ENCODE measurements at regions not wholly inside any gene's neighbourhood (a gene's known extent, or its start where the extent isn't known, plus 50 kb on each side); places are given as distances from the start of the nearest gene placed in this dataset.

GRCh38 chr9:108163321-108164005 is 673.9 kb upstream of the KLF4 start:
- TF ChIP-seq CTCF (conservative IDR thresholded peaks at IDR 0.05; ENCODE audit: low read depth, low read length), result no peak
- TF ChIP-seq POLR2A (IDR thresholded peaks at IDR 0.05; ENCODE audit: low read depth, low read length), result no peak
- no peak for TF ChIP-seq MXI1 (IDR thresholded peaks at IDR 0.05; ENCODE audit: borderline replicate concordance, low read depth, low read length)
- TF ChIP-seq SMC3 (IDR thresholded peaks at IDR 0.05; ENCODE audit: low read depth, low read length), result no peak
- TF ChIP-seq FOS (IDR thresholded peaks at IDR 0.05; ENCODE audit: low read depth, low read length), result no peak
- TF ChIP-seq BHLHE40 (IDR thresholded peaks at IDR 0.05; ENCODE audit: low read depth, low read length), result no peak
- TF ChIP-seq MAFK (IDR thresholded peaks at IDR 0.05; ENCODE audit: low read depth, low read length), result peak; percentile 82
- TF ChIP-seq MAZ (IDR thresholded peaks at IDR 0.05; ENCODE audit: borderline replicate concordance, low read depth, low read length), result no peak
